ENCODE measurements at regions not wholly inside any gene's neighbourhood (a gene's known extent, or its start where the extent isn't known, plus 50 kb on each side); places are given as distances from the start of the nearest gene placed in this dataset.
"Not testable (repeated sequence)": the region's sequence is repeated elsewhere in the genome, so short reads cannot be mapped to it uniquely, and the experiment has no call there.

GRCh38 chr1:157197906-157198435 is 59.8 kb upstream of the ETV3 start (continued):
- TF ChIP-seq CTCF (IDR thresholded peaks at IDR 0.05 in 2 of 3, conservative IDR thresholded peaks at IDR 0.05 in 1 of 3; ENCODE audit: borderline replicate concordance in 1 of 3, insufficient read depth in 1 of 3, low read depth in 2 of 3, low read length in 2 of 3) (no peak), YY1 (IDR thresholded peaks at IDR 0.05; ENCODE audit: extremely low read depth, insufficient replicate concordance, low read depth, low read length) (no peak), RAD21 (IDR thresholded peaks at IDR 0.05; ENCODE audit: low read depth) (no peak), ATF3 (IDR thresholded peaks at IDR 0.05) (no peak)

GRCh38 chr1:157196670-157197456 is 58.7 kb upstream of the ETV3 start:
- H3K4me3 ChIP-seq (replicated peaks in 1 of 2; ENCODE audit: low read depth in 1 of 2, low read length in 2 of 2); POLR2A ChIA-PET; RAD21 ChIA-PET (ENCODE audit: low non-redundant PET in 1 of 2, low total read pairs in 2 of 2, uncharacterized antibody in 2 of 2, unreplicated experiment in 2 of 2); H3K36me3 ChIP-seq (ENCODE audit: control insufficient read depth in 1 of 2, insufficient read depth in 2 of 2, low read length in 2 of 2); H3K4me1 ChIP-seq (ENCODE audit: control insufficient read depth in 1 of 2, insufficient read depth in 2 of 2, low read length in 2 of 2); H3K9me3 ChIP-seq (ENCODE audit: control insufficient read depth in 1 of 2, insufficient read depth in 1 of 2, low read depth in 1 of 2, low read length in 2 of 2); BruUV-seq (replicated peaks); H3K9ac ChIP-seq (ENCODE audit: low read length); H3K79me2 ChIP-seq (ENCODE audit: insufficient read depth, low read length); H4K20me1 ChIP-seq (ENCODE audit: insufficient read depth); H3K27ac ChIP-seq (ENCODE audit: low read depth, low read length); H3K27me3 ChIP-seq (ENCODE audit: insufficient read depth, low read length); H3K4me2 ChIP-seq (ENCODE audit: low read length); H3K9me2 ChIP-seq (ENCODE audit: insufficient read depth): not testable (repeated sequence)
- ATAC-seq (peak; percentile 84), DNase-seq (ENCODE audit: low read depth, low spot score) (peak; percentile 18)
- intact Hi-C loops (cut with micrococcal nuclease), result loop anchor here (10.0 kb wide), 1 partner anchor 928 kb away; a partner anchor contains a TSS
- CTCF ChIA-PET, result interaction anchor here (1.0 to 1.7 kb wide), 5 partner anchors 9 to 925 kb away, joined by 3 to 5 read pairs (median 3); no protein-coding TSS in a partner anchor
- TF ChIP-seq RAD21 (IDR thresholded peaks at IDR 0.05; ENCODE audit: low read depth), result peak; percentile 48
- TF ChIP-seq CTCF (IDR thresholded peaks at IDR 0.05 in 2 of 3, conservative IDR thresholded peaks at IDR 0.05 in 1 of 3; ENCODE audit: borderline replicate concordance in 1 of 3, insufficient read depth in 1 of 3, low read depth in 2 of 3, low read length in 2 of 3), result peak; percentile 2 to 41 (median 30); a peak in 3 of 6 replicates
- peak overlapping the region; percentile 19 for H2AFZ ChIP-seq (ENCODE audit: low read depth, low read length, poor library complexity, severe bottlenecking)
